Right lobe of liver (tissue), 6 donors: ENCODE measurements at regions not wholly inside any gene's neighbourhood (a gene's known extent, or its start where the extent isn't known, plus 50 kb on each side); places are given as distances from the start of the nearest gene placed in this dataset.

Experiments used
- ATAC-seq, 4 donors: fragments of 200-7000 bp; cut with Tn5 transposase; one replicate each; pipeline ENCODE4 v1.9.1; 2020; ENCODE audit warnings: mild to moderate bottlenecking in 4 of 4, moderate library complexity in 4 of 4
- DNase-seq, 3 donors: peaks; one replicate each; pipeline ENCODE4 v3.0.0-alpha.2; 2020
- H3K27ac ChIP-seq, 3 donors: fragments of 200-600 bp; one replicate each; pipeline ENCODE4 v1.8.0; 2022
- H3K27me3 ChIP-seq, 2 donors: fragments of 200-600 bp; one replicate each; pipeline ENCODE4 v1.8.0; 2022
- H3K36me3 ChIP-seq, 4 donors: fragments of 200-600 bp; sonication (generic) in 1 of 4; one replicate each; pipeline versions ENCODE4 v1.5.1 to v1.8.0; 2017 to 2022; ENCODE audit warnings: control low read depth in 1 of 4
- H3K4me1 ChIP-seq, 4 donors: fragments of 200-600 bp; sonication (generic) in 1 of 4; one replicate each; pipeline versions ENCODE4 v1.5.1 to v1.8.0; 2017 to 2022; ENCODE audit warnings: control low read depth in 1 of 4
- H3K4me3 ChIP-seq, 3 donors: fragments of 200-600 bp; one replicate each; pipeline ENCODE4 v1.8.0; 2022
- H3K9me3 ChIP-seq, 4 donors: fragments of 200-600 bp; sonication (generic) in 1 of 4; one replicate each; pipeline versions ENCODE4 v1.5.1 to v1.8.0; 2017 to 2022; ENCODE audit warnings: control low read depth in 1 of 4
- CTCF ChIP-seq, 4 donors: fragments of 200-600 bp in 3 of 4; fragments of 450-650 bp in 1 of 4; IDR thresholded peaks; one replicate each; pipeline versions ENCODE4 v1.5.1 to v1.8.0; 2016 to 2022; ENCODE audit warnings: antibody characterized with exemption in 4 of 4, mild to moderate bottlenecking in 2 of 4
- POLR2A ChIP-seq: fragments of 450-650 bp; IDR thresholded peaks from one replicate; pipeline ENCODE4 v1.6.1; 2017; ENCODE audit warnings: antibody characterized with exemption, mild to moderate bottlenecking
- WGBS: methylation state at CpG from one replicate; pipeline ENCODE4 v1.1.6; 2018; ENCODE audit warnings: low coverage, low lambda C conversion rate; ENCODE audit not compliant: insufficient coverage; ENCODE audit errors: missing lambda C conversion rate; 5-methylcytosine and 5-hydroxymethylcytosine counted together
- intact Hi-C, 2 donors: fragments of 100-400 bp; cut with DNase I; formaldehyde crosslinking; loops; one replicate each; pipeline versions ENCODE4 v1.11.2 to v1.14.1; 2022
- donor health status: DM: no; HTN: yes; CAD: no.
- donor health status: DM: no; HTN: no; CAD: no.
- donor health status: DM: no; HTN: no; CAD: no.
- donor health status: DM: no; HTN: yes; CAD: no.
- donor health status: DM: no; HTN: yes; CAD: no.

- Histone ChIP-seq H3K4me3 (no peak overlapping the region), H3K36me3 (no peaks in the 10 kb centered on the region), H3K4me1 (no peaks in the 10 kb centered on the region), H3K9me3 (no peaks in the 10 kb centered on the region), H3K27me3 (no peaks in the 10 kb centered on the region), H3K27ac (no peak overlapping the region)
- no peak for TF ChIP-seq CTCF (IDR thresholded peaks at IDR 0.05)
- TF ChIP-seq POLR2A, result no peak
- 85% methylated on average over 2 of the region's 2 CpGs for WGBS
- intact Hi-C loops, result no loop called here
- DNase-seq (no peak), ATAC-seq (no peak)
Observed at GRCh38 chr2:211174021-211174420, 617.6 kb downstream of the CPS1 start.

DNA sequence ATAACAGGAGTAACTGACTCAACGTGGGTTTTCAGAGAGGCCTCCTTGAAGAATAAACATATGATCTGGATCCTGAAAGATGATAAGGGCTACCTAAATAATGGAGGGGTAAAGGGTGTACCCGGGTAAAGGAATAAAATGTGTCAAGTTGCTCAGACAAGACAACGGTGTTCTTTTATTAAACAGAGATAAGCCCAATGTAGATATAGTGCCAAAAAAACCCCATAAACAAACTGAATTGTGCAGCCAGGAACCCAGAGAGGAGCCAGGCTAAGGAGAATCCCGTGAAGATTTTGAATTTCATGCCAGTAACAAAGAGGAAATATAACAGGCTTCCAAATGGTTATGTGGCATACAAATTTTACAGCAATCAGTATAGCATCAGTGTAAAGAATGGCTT, 618.2 kb downstream of the CPS1 start:
- Histone ChIP-seq H3K36me3 (no peaks in the 10 kb centered on the region), H3K27ac (no peak overlapping the region), H3K27me3 (no peaks in the 10 kb centered on the region), H3K4me3 (no peak overlapping the region), H3K9me3 (no peaks in the 10 kb centered on the region), H3K4me1 (no peaks in the 10 kb centered on the region)
- DNase-seq (no peak), ATAC-seq (no peak)
- intact Hi-C loops, result no loop called here
- TF ChIP-seq CTCF (IDR thresholded peaks at IDR 0.05), result no peak
- 34% methylated on average over 4 of the region's 4 CpGs for WGBS

GRCh38 chr2:211175956-211176355, 619.6 kb downstream of the CPS1 start:
- intact Hi-C loops, result no loop called here
- TF ChIP-seq CTCF (IDR thresholded peaks at IDR 0.05), result no peak
- TF ChIP-seq POLR2A, result no peak
- no peak overlapping the region for H3K27ac ChIP-seq
- no peaks in the 10 kb centered on the region for H3K27me3 ChIP-seq
- no peaks in the 10 kb centered on the region for H3K4me1 ChIP-seq
- 67% methylated on average over 2 of the region's 2 CpGs for WGBS
- H3K4me3 ChIP-seq, result no peak overlapping the region
- no peaks in the 10 kb centered on the region for H3K36me3 ChIP-seq
- ATAC-seq (no peak), DNase-seq (no peak)
- no peaks in the 10 kb centered on the region for H3K9me3 ChIP-seq

- TF ChIP-seq CTCF (IDR thresholded peaks at IDR 0.05) (no peak), POLR2A (no peak)
- H3K9me3 ChIP-seq, result no peaks in the 10 kb centered on the region
- H3K36me3 ChIP-seq, result no peaks in the 10 kb centered on the region
- no peaks in the 10 kb centered on the region for H3K4me1 ChIP-seq
- DNase-seq (no peak), ATAC-seq (no peak)
- intact Hi-C loops, result no loop called here
- no peak overlapping the region for H3K27ac ChIP-seq
- no peak overlapping the region for H3K4me3 ChIP-seq
- H3K27me3 ChIP-seq, result no peaks in the 10 kb centered on the region
Observed at GRCh38 chr2:211176514-211177141, 620.2 kb downstream of the CPS1 start.

- WGBS, result 31% methylated on average over 5 of the region's 5 CpGs
- Histone ChIP-seq H3K4me1 (no peaks in the 10 kb centered on the region), H3K27ac (no peak overlapping the region), H3K9me3 (no peaks in the 10 kb centered on the region), H3K4me3 (no peak overlapping the region), H3K36me3 (no peaks in the 10 kb centered on the region), H3K27me3 (no peaks in the 10 kb centered on the region)
- intact Hi-C loops, result no loop called here
- peak in 1 of 3 donors; percentile 42 for DNase-seq
- peak; percentile 52 to 83 (median 65) for ATAC-seq
- TF ChIP-seq CTCF (IDR thresholded peaks at IDR 0.05) (no peak), POLR2A (no peak)
Observed at GRCh38 chr2:211181626-211182025, 625.2 kb downstream of the CPS1 start.
